ENCODE measurements at regions not wholly inside any gene's neighbourhood (a gene's known extent, or its start where the extent isn't known, plus 50 kb on each side); places are given as distances from the start of the nearest gene placed in this dataset.
A peak's percentile ranks its signal among the peaks of the same experiment; 100 is the strongest.
"Not testable (repeated sequence)": the region's sequence is repeated elsewhere in the genome, so short reads cannot be mapped to it uniquely, and the experiment has no call there.

GRCh38 chr14:57049848-57050247, 218.9 kb downstream of the EXOC5 start:
- no peak for DNase-seq
- TF ChIP-seq POLR2A (IDR thresholded peaks at IDR 0.05; ENCODE audit: low read length): no peak

GRCh38 chr14:57046175-57046574, 222.5 kb downstream of the EXOC5 start:
- TF ChIP-seq POLR2A (IDR thresholded peaks at IDR 0.05; ENCODE audit: low read length) (no peak), GATA1 (IDR thresholded peaks at IDR 0.05; ENCODE audit: low read depth, low read length) (no peak)
- DNase-seq: no peak

DNA sequence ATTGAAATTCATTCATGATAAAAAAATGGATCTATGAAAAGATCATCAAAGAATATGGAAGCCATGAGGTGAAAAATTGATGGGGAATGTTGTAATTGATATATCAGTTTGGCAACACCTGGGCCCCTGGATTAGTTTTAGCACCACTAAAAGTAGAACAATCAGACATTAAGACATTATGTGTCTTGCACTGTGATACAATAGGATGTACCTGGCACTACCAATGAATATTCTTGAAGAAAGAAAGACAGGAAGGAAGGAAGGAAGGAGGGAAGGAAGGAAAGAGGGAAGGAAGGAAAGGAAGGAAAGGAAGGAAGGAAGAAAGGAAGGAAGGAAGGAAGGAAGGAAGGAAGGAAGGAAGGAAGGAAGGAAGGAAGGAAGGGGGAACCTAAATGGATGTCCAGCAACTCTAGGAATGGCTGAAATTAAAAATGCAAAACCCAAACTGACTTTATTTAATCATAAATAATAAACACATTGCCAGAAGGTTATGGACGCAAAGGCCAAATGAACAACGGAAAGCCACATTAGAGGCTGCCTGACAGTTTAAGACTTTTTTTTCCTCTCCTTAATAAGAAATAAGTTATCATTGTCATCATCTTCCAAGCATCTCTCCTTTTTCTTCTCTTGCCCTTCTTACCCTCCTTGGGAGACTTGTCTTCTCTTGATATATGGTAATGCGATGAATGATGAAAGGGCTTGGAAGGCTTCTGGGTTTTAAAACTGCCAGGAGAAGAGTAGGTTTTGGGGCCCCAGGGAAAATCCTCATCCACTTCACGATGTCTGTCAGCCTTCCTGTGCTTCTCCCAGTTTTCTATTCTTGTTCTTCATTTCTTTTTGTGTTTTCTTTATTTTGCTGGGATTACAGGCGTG, 224.4 kb downstream of the EXOC5 start:
- not testable (repeated sequence) for DNase-seq

GRCh38 chr14:57038689-57039088, 228.4 kb upstream of the OTX2 start:
- no peak for DNase-seq
- TF ChIP-seq POLR2A (IDR thresholded peaks at IDR 0.05; ENCODE audit: low read length) (no peak), GATA1 (IDR thresholded peaks at IDR 0.05; ENCODE audit: low read depth, low read length) (no peak)

DNA sequence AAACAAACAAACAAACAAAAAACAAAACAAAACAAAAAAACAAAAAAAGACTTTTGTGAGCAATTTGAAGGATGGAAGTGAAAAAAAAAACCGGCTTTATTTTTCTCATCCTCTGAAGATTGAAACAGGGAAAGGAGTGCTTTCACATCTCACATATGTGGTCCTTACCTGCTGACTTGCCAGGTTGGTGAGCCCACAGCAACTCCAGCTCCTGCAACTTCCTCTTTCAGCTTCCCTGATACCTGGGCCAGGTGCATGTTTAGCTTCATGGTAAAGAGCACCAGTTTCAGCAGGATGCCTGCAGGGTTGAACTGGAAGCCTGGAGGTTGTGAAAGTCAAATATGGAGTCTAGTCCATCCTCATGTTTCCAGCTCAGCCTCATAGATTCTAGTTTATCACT, 221.2 kb upstream of the OTX2 start:
- TF ChIP-seq POLR2A (IDR thresholded peaks at IDR 0.05; ENCODE audit: low read length) (no peak), GATA1 (IDR thresholded peaks at IDR 0.05; ENCODE audit: low read depth, low read length) (no peak)
- no peak for DNase-seq

- no peak for TF ChIP-seq POLR2A (IDR thresholded peaks at IDR 0.05; ENCODE audit: low read length)
- TF ChIP-seq GATA1 (IDR thresholded peaks at IDR 0.05; ENCODE audit: low read depth, low read length): no peak
- no peak for DNase-seq
Observed at GRCh38 chr14:57029620-57030253, 219.5 kb upstream of the OTX2 start.

DNA sequence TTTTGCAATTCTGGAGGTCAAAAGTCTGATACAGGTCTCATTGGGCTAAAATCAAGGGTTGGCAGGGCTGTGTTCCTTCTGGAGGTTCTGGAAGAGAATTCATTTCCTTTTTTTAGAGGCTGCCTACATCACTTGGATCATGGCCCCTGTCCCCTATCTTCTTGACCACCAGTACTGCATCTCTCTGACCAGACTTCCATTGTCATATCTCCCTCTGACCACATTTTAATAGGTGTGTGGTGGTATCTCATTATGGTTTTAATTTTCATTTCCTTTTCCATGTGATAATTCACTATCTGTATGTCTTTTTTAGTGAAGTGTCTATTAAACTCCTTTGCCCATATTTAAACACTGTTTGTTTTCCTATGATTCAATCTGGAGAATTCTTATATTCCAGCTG, 215.2 kb upstream of the OTX2 start:
- no peak for DNase-seq
- no peak for TF ChIP-seq GATA1 (IDR thresholded peaks at IDR 0.05; ENCODE audit: low read depth, low read length)
- TF ChIP-seq POLR2A (IDR thresholded peaks at IDR 0.05; ENCODE audit: low read length): no peak

GRCh38 chr14:57022608-57023007, 212.3 kb upstream of the OTX2 start:
- no peak for DNase-seq
- no peak for TF ChIP-seq GATA1 (IDR thresholded peaks at IDR 0.05; ENCODE audit: low read depth, low read length)
- TF ChIP-seq POLR2A (IDR thresholded peaks at IDR 0.05; ENCODE audit: low read length): no peak

DNA sequence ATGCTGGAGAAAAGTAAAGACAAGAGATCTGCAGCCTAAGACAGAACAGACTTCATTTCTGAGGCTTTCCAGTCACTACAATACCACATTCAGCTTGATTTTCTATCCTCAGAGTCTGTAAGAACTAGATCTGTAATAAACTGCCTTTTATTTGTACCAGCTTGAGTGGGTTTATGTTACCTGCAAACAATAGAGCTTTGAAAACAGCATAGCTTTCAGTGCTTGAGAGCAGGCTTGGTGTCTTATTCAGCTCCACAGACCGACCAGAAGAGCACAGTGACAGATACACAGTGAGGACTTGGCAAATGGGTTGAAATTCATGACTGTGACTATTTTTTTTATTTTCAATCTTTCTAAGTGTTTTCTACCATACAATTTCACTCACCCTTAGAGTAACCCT, 207.8 kb upstream of the OTX2 start:
- no peak for TF ChIP-seq POLR2A (IDR thresholded peaks at IDR 0.05; ENCODE audit: low read length)
- no peak for TF ChIP-seq GATA1 (IDR thresholded peaks at IDR 0.05; ENCODE audit: low read depth, low read length)
- no peak for DNase-seq

DNA sequence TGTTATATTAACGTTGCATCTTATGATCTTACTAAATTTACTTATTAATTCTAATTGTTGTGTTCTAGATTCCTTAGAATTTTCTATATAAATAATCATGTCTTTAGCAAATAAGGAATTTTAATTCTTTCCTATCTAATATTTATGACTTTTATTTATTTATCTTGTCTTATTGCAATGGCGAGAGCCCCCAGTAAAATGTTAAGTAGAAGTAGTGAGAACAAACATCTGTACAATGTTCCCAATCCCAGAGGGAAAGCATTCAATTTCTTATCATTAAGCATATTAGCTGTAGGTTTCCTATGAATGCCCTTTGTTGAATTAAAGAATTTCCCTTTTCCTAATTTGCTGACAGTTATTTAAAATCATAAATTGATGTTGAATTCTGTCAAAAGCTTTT, 203.7 kb upstream of the OTX2 start:
- DNase-seq: no peak
- TF ChIP-seq POLR2A (IDR thresholded peaks at IDR 0.05; ENCODE audit: low read length) (no peak), GATA1 (IDR thresholded peaks at IDR 0.05; ENCODE audit: low read depth, low read length) (no peak)

DNA sequence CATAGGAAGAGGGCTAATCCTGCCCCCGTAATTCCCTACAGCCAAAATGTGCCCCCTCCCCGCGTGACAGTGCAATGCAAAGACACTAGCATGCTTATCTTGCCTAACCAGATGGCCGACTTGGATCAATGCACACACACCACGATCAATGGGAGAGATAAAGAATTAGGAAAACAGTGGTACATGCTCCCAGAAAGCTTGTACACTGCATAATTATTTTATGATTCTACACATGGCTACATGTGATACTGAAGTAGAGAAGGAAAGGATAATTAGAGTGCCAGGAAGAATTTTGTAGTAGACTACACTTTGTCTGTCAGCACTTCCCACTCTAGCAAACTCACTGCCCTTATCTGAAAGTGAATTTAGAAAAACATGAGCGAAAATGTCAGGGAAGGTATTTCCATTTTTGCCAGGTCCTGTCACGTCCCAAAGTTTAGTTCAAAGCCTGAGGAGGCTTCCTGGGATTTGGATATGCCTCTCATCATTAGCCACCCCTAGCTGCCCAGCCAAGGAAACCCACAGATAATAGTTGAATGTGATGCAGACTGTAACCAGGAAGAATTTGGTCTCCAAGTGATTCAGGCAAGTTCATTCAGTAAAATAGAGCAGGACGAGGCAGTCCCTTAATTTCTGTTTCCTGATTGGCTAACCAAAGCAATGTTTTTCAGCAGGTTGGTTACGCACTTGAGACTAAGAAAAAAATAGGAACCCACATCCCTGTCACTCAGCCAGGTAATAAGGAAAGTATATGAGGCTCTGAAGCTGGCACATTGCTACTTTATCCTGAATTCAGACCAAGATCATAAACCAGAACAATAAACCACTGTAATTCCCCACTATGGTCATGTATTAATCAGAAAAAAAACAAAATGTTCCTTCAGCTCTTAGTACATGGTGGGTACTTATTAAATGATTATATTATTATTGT, 199.6 kb upstream of the OTX2 start:
- peak; percentile 86 to 90 for DNase-seq
- TF ChIP-seq POLR2A (IDR thresholded peaks at IDR 0.05; ENCODE audit: low read length) (no peak), GATA1 (IDR thresholded peaks at IDR 0.05; ENCODE audit: low read depth, low read length) (peak; percentile 83)

GRCh38 chr14:57008534-57008933, 198.3 kb upstream of the OTX2 start:
- TF ChIP-seq POLR2A (IDR thresholded peaks at IDR 0.05; ENCODE audit: low read length) (no peak), GATA1 (IDR thresholded peaks at IDR 0.05; ENCODE audit: low read depth, low read length) (no peak)
- DNase-seq: no peak

- TF ChIP-seq GATA1 (IDR thresholded peaks at IDR 0.05; ENCODE audit: low read depth, low read length) (no peak), POLR2A (IDR thresholded peaks at IDR 0.05; ENCODE audit: low read length) (no peak)
- DNase-seq: no peak
Observed at GRCh38 chr14:56998728-56999127, 188.4 kb upstream of the OTX2 start.

- TF ChIP-seq GATA1 (IDR thresholded peaks at IDR 0.05; ENCODE audit: low read depth, low read length) (no peak), POLR2A (IDR thresholded peaks at IDR 0.05; ENCODE audit: low read length) (no peak)
- no peak for DNase-seq
Observed at GRCh38 chr14:56996721-56997399, 186.6 kb upstream of the OTX2 start.
